Inflammatory macrophage treated with lipopolysaccharide for 1 hour (primary cell): ENCODE measurements at regions not wholly inside any gene's neighbourhood (a gene's known extent, or its start where the extent isn't known, plus 50 kb on each side); places are given as distances from the start of the nearest gene placed in this dataset.
A peak's percentile ranks its signal among the peaks of the same experiment; 100 is the strongest.
"Not testable (repeated sequence)": the region's sequence is repeated elsewhere in the genome, so short reads cannot be mapped to it uniquely, and the experiment has no call there.

Experiments used
- DNase-seq, 2 donors: peaks; one replicate each; pipeline ENCODE4 v3.0.0-alpha.2; 2020 to 2022

GRCh38 chrY:7588176-7588575 lies 676.6 kb upstream of the AMELY start:
- not testable (repeated sequence) for DNase-seq

GRCh38 chrY:7562541-7562940 lies 651.0 kb upstream of the AMELY start:
- no peak for DNase-seq

GRCh38 chrY:7557675-7558074 lies 646.1 kb upstream of the AMELY start:
- no peak for DNase-seq

GRCh38 chrY:7555006-7555405 lies 643.5 kb upstream of the AMELY start:
- no peak for DNase-seq

GRCh38 chrY:7545060-7545459 lies 633.5 kb upstream of the AMELY start:
- no peak for DNase-seq

GRCh38 chrY:7544172-7544770 lies 632.7 kb upstream of the AMELY start:
- no peak for DNase-seq

- DNase-seq = no peak
Measured at GRCh38 chrY:7543506-7543905, 632.0 kb upstream of the AMELY start.

- no peak for DNase-seq
Measured at GRCh38 chrY:7542256-7542858, 630.8 kb upstream of the AMELY start.

GRCh38 chrY:7529396-7529795 lies 617.8 kb upstream of the AMELY start:
- DNase-seq = peak; percentile 9 to 29

GRCh38 chrY:7527568-7527967 lies 616.0 kb upstream of the AMELY start:
- DNase-seq = not testable (repeated sequence)

- no peak for DNase-seq
Measured at GRCh38 chrY:7518387-7518786, 606.8 kb upstream of the AMELY start.

GRCh38 chrY:7516268-7516667 lies 604.7 kb upstream of the AMELY start:
- DNase-seq = no peak

- no peak for DNase-seq
Measured at GRCh38 chrY:7515812-7516211, 604.3 kb upstream of the AMELY start.

GRCh38 chrY:7502896-7503295 lies 591.3 kb upstream of the AMELY start:
- DNase-seq = no peak

- DNase-seq = no peak
Measured at GRCh38 chrY:7501236-7501635, 589.7 kb upstream of the AMELY start.

GRCh38 chrY:7496001-7496400 lies 584.4 kb upstream of the AMELY start:
- no peak for DNase-seq

GRCh38 chrY:7484455-7485285 lies 573.1 kb upstream of the AMELY start:
- not testable (repeated sequence) for DNase-seq

GRCh38 chrY:7471976-7472375 lies 560.4 kb upstream of the AMELY start:
- DNase-seq = no peak

GRCh38 chrY:7470037-7470436 lies 558.5 kb upstream of the AMELY start:
- DNase-seq = no peak

- DNase-seq = peak in 1 of 2 donors; percentile 0
Measured at GRCh38 chrY:7468951-7469745, 557.6 kb upstream of the AMELY start.

GRCh38 chrY:7467796-7468520 lies 556.4 kb upstream of the AMELY start:
- DNase-seq = peak; percentile 3 to 14

- no peak for DNase-seq
Measured at GRCh38 chrY:7465185-7465621, 553.7 kb upstream of the AMELY start.

GRCh38 chrY:7464742-7465141 lies 553.2 kb upstream of the AMELY start:
- DNase-seq = no peak
